HepG2 (cell line): ENCODE measurements at regions not wholly inside any gene's neighbourhood (a gene's known extent, or its start where the extent isn't known, plus 50 kb on each side); places are given as distances from the start of the nearest gene placed in this dataset.

Source experiments
- ATAC-seq: fragments of 200-7000 bp; cut with Tn5 transposase; 3 replicates; pipeline ENCODE4 v1.9.1; 2020; ENCODE audit warnings: mild to moderate bottlenecking, moderate library complexity
- BruUV-seq: library from RNA; stranded (reverse); fragments of 400-500 nt; replicated peaks from 2 replicates; lab custom pipeline; 2021; lab: Mats Ljungman, UMichigan
- CTCF ChIA-PET: fragments of 300-600 bp; formaldehyde crosslinking; extraction: SDS; loops from one replicate; lab custom pipeline; 2021; ENCODE audit warnings: low total read pairs, inconsistent platforms, low intra/inter-chr PET ratio; lab: Yijun Ruan, JAX
- POLR2A ChIA-PET: fragments of 350-600 bp; sonication (Branson Sonifier 250); formaldehyde crosslinking; loops from one replicate; lab custom pipeline; 2020; ENCODE audit warnings: antibody characterized with exemption, inconsistent platforms; lab: Yijun Ruan, JAX
- DNase-seq: peaks from one replicate; pipeline ENCODE4 v3.0.0-alpha.2; 2015; ENCODE audit warnings: low spot score
- FAIRE-seq: peaks from 3 replicates; lab custom pipeline; 2011; peaks lifted over from hg19 to GRCh38; lab: Jason Lieb, UNC
- H2AFZ ChIP-seq: one replicate; pipeline ENCODE4 v1.6.1; 2011; ENCODE audit warnings: low read length, inconsistent platforms
- H3K27ac ChIP-seq: fragments of 300-600 bp; 3 replicates; pipeline ENCODE4 v1.8.0; 2011; ENCODE audit warnings: mixed run types, mild to moderate bottlenecking, mixed read lengths, low read length, inconsistent platforms; ENCODE audit not compliant: insufficient read depth; ENCODE audit errors: extremely low read length
- H3K27me3 ChIP-seq, 2 experiments: fragments of 200-600 bp in 1 of 2; 2 replicates in 1 of 2; 3 replicates in 1 of 2; pipeline versions ENCODE4 v1.6.0 to v1.8.0; 2011; ENCODE audit warnings: low read length in 2 of 2, mild to moderate bottlenecking in 2 of 2, moderate library complexity in 2 of 2, inconsistent platforms in 1 of 2; ENCODE audit not compliant: insufficient read depth in 2 of 2, control insufficient read depth in 1 of 2
- H3K36me3 ChIP-seq, 2 experiments: fragments of 200-600 bp in 1 of 2; replicated peaks in 1 of 2; 2 replicates in 1 of 2; 3 replicates in 1 of 2; pipeline versions ENCODE4 v1.5.1 to v1.8.0; 2011; ENCODE audit warnings: low read length in 2 of 2, inconsistent platforms in 1 of 2; ENCODE audit not compliant: insufficient read depth in 2 of 2, control insufficient read depth in 1 of 2
- H3K4me1 ChIP-seq: 2 replicates; pipeline ENCODE4 v1.5.1; 2012; ENCODE audit warnings: low read length, inconsistent platforms; ENCODE audit not compliant: insufficient read depth
- H3K4me2 ChIP-seq: 2 replicates; pipeline ENCODE4 v1.6.0; 2011; ENCODE audit warnings: low read depth, low read length, inconsistent platforms
- H3K4me3 ChIP-seq, 3 experiments: fragments of 200-600 bp in 1 of 3; sonication (generic), shearing (Covaris generic) in 1 of 3; replicated peaks in 1 of 3; 2 replicates each; pipeline ENCODE4 v1.5.1; 2011 to 2016; ENCODE audit warnings: low read length in 3 of 3, inconsistent platforms in 2 of 3, low read depth in 2 of 3, mild to moderate bottlenecking in 2 of 3, control low read depth in 1 of 3, mixed read lengths in 1 of 3; ENCODE audit not compliant: insufficient read depth in 1 of 3
- H3K79me2 ChIP-seq: one replicate; pipeline ENCODE4 v1.6.1; 2011; ENCODE audit warnings: low read length, inconsistent platforms; ENCODE audit not compliant: insufficient read depth
- H3K9ac ChIP-seq: 2 replicates; pipeline ENCODE4 v1.6.0; 2011; ENCODE audit warnings: mild to moderate bottlenecking, low read depth, low read length, inconsistent platforms; ENCODE audit not compliant: insufficient read depth
- H3K9me3 ChIP-seq: 2 replicates; pipeline ENCODE4 v1.5.1; 2012; ENCODE audit warnings: mild to moderate bottlenecking, low read length
- H4K20me1 ChIP-seq: 2 replicates; pipeline ENCODE4 v1.6.0; 2011; ENCODE audit warnings: inconsistent platforms, mild to moderate bottlenecking, low read length, moderate library complexity; ENCODE audit not compliant: insufficient read depth
- EEA1 ChIP-seq: sonication (generic); formaldehyde crosslinking; IDR thresholded peaks from 2 replicates; pipeline ENCODE4 v1.5.1; 2020; ENCODE audit warnings: mild to moderate bottlenecking, missing genetic modification reagents, borderline replicate concordance
- MEF2D ChIP-seq: sonication (generic); formaldehyde crosslinking; IDR thresholded peaks from 2 replicates; pipeline ENCODE4 v1.5.1; 2020; ENCODE audit warnings: mild to moderate bottlenecking, missing genetic modification reagents
- PAWR ChIP-seq: sonication (generic); formaldehyde crosslinking; IDR thresholded peaks from 2 replicates; pipeline ENCODE4 v1.4.0; 2020; ENCODE audit warnings: missing genetic modification reagents, mild to moderate bottlenecking, borderline replicate concordance
- XBP1 ChIP-seq: sonication (generic); formaldehyde crosslinking; IDR thresholded peaks from 2 replicates; pipeline ENCODE4 v1.5.0; 2020; ENCODE audit warnings: missing genetic modification reagents
- ZMYM2 ChIP-seq: sonication (generic); formaldehyde crosslinking; IDR thresholded peaks from 2 replicates; pipeline ENCODE4 v1.8.0; 2022; ENCODE audit warnings: mild to moderate bottlenecking, missing genetic modification reagents
- ZNF607 ChIP-seq: sonication (generic); formaldehyde crosslinking; IDR thresholded peaks from 2 replicates; pipeline ENCODE4 v1.5.1; 2020; ENCODE audit warnings: missing genetic modification reagents, mild to moderate bottlenecking, borderline replicate concordance
- ZNF780A ChIP-seq: sonication (generic); formaldehyde crosslinking; IDR thresholded peaks from 2 replicates; pipeline ENCODE4 v1.8.0; 2022; ENCODE audit warnings: mild to moderate bottlenecking, missing genetic modification reagents, moderate library complexity
- ZSCAN25 ChIP-seq: sonication (generic); formaldehyde crosslinking; IDR thresholded peaks from 2 replicates; pipeline ENCODE4 v1.8.0; 2022; ENCODE audit warnings: mild to moderate bottlenecking, missing genetic modification reagents
- WGBS: methylation state at CpG from one replicate; pipeline ENCODE4 v1.1.6; 2017; ENCODE audit warnings: low lambda C conversion rate; 5-methylcytosine and 5-hydroxymethylcytosine counted together
- in situ Hi-C: cut with HindIII; loops from 2 replicates; pipeline ENCODE4 v1.10.0; 2017; ENCODE audit warnings: low pct_unique_long_range_greater_than_20kb; ENCODE audit not compliant: extremely low pct_ligation_motif_present
- intact Hi-C: fragments of 100-400 bp; cut with micrococcal nuclease; formaldehyde crosslinking; loops from one replicate; pipeline ENCODE4 v1.10.0; 2022; ENCODE audit not compliant: unreplicated experiment

DNA sequence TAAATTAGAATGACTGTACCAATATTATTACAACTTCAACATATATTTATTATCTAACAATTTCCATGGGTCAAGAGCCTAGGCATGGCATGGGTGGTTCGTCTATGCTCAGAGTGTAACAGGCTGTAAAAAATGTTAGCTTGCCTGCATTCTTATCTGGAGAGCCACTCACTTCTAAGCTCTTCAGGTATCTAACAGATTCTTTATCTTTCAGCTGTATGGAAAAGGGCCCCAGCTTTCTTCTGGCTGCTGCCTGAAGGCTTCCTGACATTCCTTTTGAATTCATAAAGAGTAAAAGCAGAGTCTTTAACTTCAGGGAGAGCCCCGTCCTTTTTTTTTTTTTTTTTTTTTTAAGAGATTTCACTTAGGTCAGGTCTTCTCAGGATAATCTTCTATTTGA, 648.8 kb downstream of the NXPH1 start:
- ATAC-seq (no peak), DNase-seq (no peak)
- no peak overlapping the region for H3K9ac ChIP-seq

DNA sequence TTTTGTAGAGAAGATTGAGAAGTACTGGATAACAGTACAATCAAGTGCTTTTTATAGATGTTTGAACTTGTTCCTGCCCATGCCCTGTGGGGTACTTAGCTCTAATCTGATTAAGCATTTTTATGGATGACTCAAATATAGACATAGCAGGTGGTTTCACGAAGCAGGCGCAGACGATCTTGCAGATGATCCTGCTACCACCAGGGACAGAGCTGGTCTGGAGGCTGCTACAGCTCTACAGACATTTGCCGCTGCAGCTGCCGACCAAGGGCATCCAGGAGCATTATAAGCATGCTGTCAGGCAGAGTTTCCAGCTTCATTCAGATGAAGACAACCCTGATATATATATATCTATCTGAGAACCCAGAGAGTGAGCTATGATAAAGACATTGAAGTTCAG, 650.4 kb downstream of the NXPH1 start:
- TF ChIP-seq ZNF607 (CRISPR knock-in tag), result no peak
- Histone ChIP-seq H3K27me3 (no peaks in the 10 kb centered on the region), H3K9ac (no peak overlapping the region), H3K9me3 (peaks cover 79% of the 10 kb centered on the region), H4K20me1 (no peaks in the 10 kb centered on the region), H3K4me3 (no peak overlapping the region), H2AFZ (no peak overlapping the region), H3K79me2 (no peaks in the 10 kb centered on the region), H3K4me1 (no peaks in the 10 kb centered on the region), H3K4me2 (no peak overlapping the region), H3K36me3 (no peaks in the 10 kb centered on the region), H3K27ac (no peak overlapping the region)
- WGBS, result 0% methylated on average over 3 of the region's 5 CpGs
- no peak for DNase-seq
- in situ Hi-C loops (no loop called here), intact Hi-C loops (no loop called here)
- no peak for FAIRE-seq
- no peak for ATAC-seq
- ChIA-PET POLR2A (no interaction called here), CTCF (no interaction called here)
- no TSS peak for BruUV-seq

More for the DNA sequence above, 648.8 kb downstream of the NXPH1 start:
- in situ Hi-C loops, result no loop called here
- H3K79me2 ChIP-seq, result no peaks in the 10 kb centered on the region
- BruUV-seq, result no TSS peak
- no peaks in the 10 kb centered on the region for H3K27me3 ChIP-seq
- no peak overlapping the region for H3K4me2 ChIP-seq
- no peak for TF ChIP-seq ZMYM2 (CRISPR knock-in tag)
- no peak for TF ChIP-seq ZSCAN25
- TF ChIP-seq MEF2D (CRISPR knock-in tag), result no peak
- TF ChIP-seq EEA1, result no peak
- TF ChIP-seq ZNF780A (CRISPR knock-in tag), result no peak
- TF ChIP-seq XBP1 (CRISPR knock-in tag), result no peak
- no peak for TF ChIP-seq PAWR (CRISPR knock-in tag)
- H3K4me1 ChIP-seq, result no peaks in the 10 kb centered on the region
- POLR2A ChIA-PET, result no interaction called here
- H3K9me3 ChIP-seq, result peaks cover 74% of the 10 kb centered on the region
- no peak overlapping the region for H3K4me3 ChIP-seq
- H3K36me3 ChIP-seq, result no peaks in the 10 kb centered on the region
- intact Hi-C loops, result no loop called here
- H3K27ac ChIP-seq, result no peak overlapping the region
- no peaks in the 10 kb centered on the region for H4K20me1 ChIP-seq
- H2AFZ ChIP-seq, result no peak overlapping the region
- 0% methylated on average over 2 of the region's 2 CpGs for WGBS
- no peak for FAIRE-seq
- CTCF ChIA-PET, result no interaction called here
